GM23338 (cell line): ENCODE measurements at regions not wholly inside any gene's neighbourhood (a gene's known extent, or its start where the extent isn't known, plus 50 kb on each side); places are given as distances from the start of the nearest gene placed in this dataset.

Experiments
- ATAC-seq: fragments of 200-7000 bp; cut with Tn5 transposase; 3 replicates; pipeline ENCODE4 v1.9.1; 2020
- DNase-seq: peaks from one replicate; pipeline ENCODE4 v3.0.0-alpha.2; 2015; ENCODE audit warnings: low spot score
- H2AFZ ChIP-seq: fragments of 200-600 bp; sonication (generic); 2 replicates; pipeline ENCODE4 v1.8.0; 2016; ENCODE audit warnings: antibody characterized with exemption, mild to moderate bottlenecking, moderate library complexity
- H3F3A ChIP-seq: fragments of 200-600 bp; sonication (generic); replicated peaks from 2 replicates; pipeline ENCODE4 v1.8.0; 2017; ENCODE audit warnings: antibody characterized with exemption, mixed run types, low read depth
- H3K27ac ChIP-seq: fragments of 200-600 bp; sonication (generic); 2 replicates; pipeline ENCODE4 v1.6.1; 2016; ENCODE audit warnings: low read depth
- H3K27me3 ChIP-seq: fragments of 200-600 bp; sonication (generic); 2 replicates; pipeline ENCODE4 v1.8.0; 2016; ENCODE audit warnings: mild to moderate bottlenecking, mixed run types, moderate library complexity; ENCODE audit not compliant: insufficient read depth
- H3K36me3 ChIP-seq: fragments of 200-600 bp; sonication (generic); 2 replicates; pipeline ENCODE4 v1.8.0; 2016; ENCODE audit warnings: mild to moderate bottlenecking; ENCODE audit not compliant: insufficient read depth
- H3K4me1 ChIP-seq: fragments of 200-600 bp; sonication (generic); 2 replicates; pipeline ENCODE4 v1.8.0; 2016; ENCODE audit warnings: mild to moderate bottlenecking, moderate library complexity; ENCODE audit not compliant: insufficient read depth
- H3K4me2 ChIP-seq: fragments of 200-600 bp; sonication (generic); 2 replicates; pipeline ENCODE4 v1.7.1; 2017; ENCODE audit warnings: mixed run types
- H3K4me3 ChIP-seq: fragments of 200-600 bp; sonication (generic); 2 replicates; pipeline ENCODE4 v1.6.1; 2016; ENCODE audit warnings: mixed run types
- H3K79me2 ChIP-seq: fragments of 200-600 bp; sonication (generic); replicated peaks from 2 replicates; pipeline ENCODE4 v1.8.0; 2017; ENCODE audit warnings: mild to moderate bottlenecking; ENCODE audit not compliant: insufficient read depth
- H3K9me2 ChIP-seq: fragments of 200-600 bp; sonication (generic); 2 replicates; pipeline ENCODE4 v1.8.0; 2017; ENCODE audit not compliant: insufficient read depth
- H4K20me1 ChIP-seq: fragments of 200-600 bp; sonication (generic); replicated peaks from 2 replicates; pipeline ENCODE4 v1.8.0; 2017; ENCODE audit warnings: mild to moderate bottlenecking; ENCODE audit not compliant: insufficient read depth
- H3K27ac Mint-ChIP-seq: 2 replicates; pipeline ENCODE4 v1.8.0; 2020; ENCODE audit warnings: inconsistent platforms, mild to moderate bottlenecking, moderate library complexity, mixed read lengths
- H3K27me3 Mint-ChIP-seq: 3 replicates; pipeline ENCODE4 v1.8.0; 2022; ENCODE audit warnings: low read depth, mild to moderate bottlenecking, moderate library complexity, mixed read lengths, inconsistent platforms; ENCODE audit not compliant: insufficient read depth, poor library complexity
- H3K36me3 Mint-ChIP-seq: 3 replicates; pipeline ENCODE4 v1.8.0; 2021; ENCODE audit warnings: low read depth, mild to moderate bottlenecking, inconsistent platforms, moderate library complexity, mixed read lengths
- H3K4me1 Mint-ChIP-seq: 3 replicates; pipeline ENCODE4 v1.8.0; 2020; ENCODE audit warnings: mild to moderate bottlenecking, inconsistent platforms, mixed read lengths
- H3K4me3 Mint-ChIP-seq: 3 replicates; pipeline ENCODE4 v1.8.0; 2021; ENCODE audit warnings: moderate library complexity, mild to moderate bottlenecking, inconsistent platforms, mixed read lengths
- H3K9me3 Mint-ChIP-seq: 3 replicates; pipeline ENCODE4 v1.8.0; 2020; ENCODE audit warnings: moderate library complexity, mild to moderate bottlenecking, inconsistent platforms, mixed read lengths
- EZH2 ChIP-seq: fragments of 200-600 bp; sonication (generic); IDR thresholded peaks from one replicate; pipeline ENCODE4 v1.8.0; 2017; ENCODE audit warnings: antibody characterized with exemption, mild to moderate bottlenecking, low read depth; ENCODE audit not compliant: unreplicated experiment
- JUNB ChIP-seq: IDR thresholded peaks from one replicate; pipeline ENCODE4 v1.6.1; 2016; ENCODE audit warnings: antibody characterized with exemption; ENCODE audit not compliant: unreplicated experiment
- NANOG ChIP-seq: IDR thresholded peaks from 2 replicates; pipeline ENCODE4 v1.6.1; 2016; ENCODE audit warnings: antibody characterized with exemption, borderline replicate concordance
- STAT1 ChIP-seq: IDR thresholded peaks from one replicate; pipeline ENCODE4 v1.6.1; 2016; ENCODE audit warnings: antibody characterized with exemption; ENCODE audit not compliant: unreplicated experiment
- ZNF331 ChIP-seq: fragments of 250-450 bp; sonication (Bioruptor Pico); IDR thresholded peaks from 2 replicates; pipeline ENCODE4 v1.5.0; 2020; ENCODE audit warnings: low read depth, mild to moderate bottlenecking, moderate library complexity
- TF ChIP-seq, protein P1 (sequence below): fragments of 250-450 bp; sonication (Bioruptor Pico); IDR thresholded peaks from 2 replicates; pipeline ENCODE4 v1.5.0; 2020; ENCODE audit warnings: mild to moderate bottlenecking, moderate library complexity
- TF ChIP-seq, protein P2 (sequence below): IDR thresholded peaks from one replicate; pipeline ENCODE4 v1.6.1; 2018; ENCODE audit warnings: antibody characterized with exemption; ENCODE audit not compliant: unreplicated experiment

DNA sequence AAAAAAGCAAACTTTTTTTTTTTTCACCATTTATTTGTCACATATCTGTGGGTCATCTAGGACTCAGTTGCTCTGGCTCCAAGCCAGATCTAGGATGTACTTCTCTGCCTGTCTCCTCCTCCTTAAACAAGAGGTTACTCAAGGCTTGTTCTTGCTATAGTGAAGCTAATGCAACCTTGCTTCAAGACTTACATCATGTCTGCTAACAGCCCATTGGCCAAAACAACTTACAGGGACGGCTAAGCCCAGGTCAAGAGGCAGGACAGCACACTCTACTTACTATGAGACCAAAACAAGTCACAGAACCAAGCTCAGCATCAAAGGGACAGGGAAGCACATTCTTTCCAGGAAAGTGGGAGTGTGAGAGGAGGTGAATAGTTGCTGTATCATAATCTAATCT is 123.8 kb upstream of the BNIP2 start:
- TF ChIP-seq STAT1 (no peak), JUNB (no peak), EZH2 (no peak)
- TF ChIP-seq, protein P1, sequence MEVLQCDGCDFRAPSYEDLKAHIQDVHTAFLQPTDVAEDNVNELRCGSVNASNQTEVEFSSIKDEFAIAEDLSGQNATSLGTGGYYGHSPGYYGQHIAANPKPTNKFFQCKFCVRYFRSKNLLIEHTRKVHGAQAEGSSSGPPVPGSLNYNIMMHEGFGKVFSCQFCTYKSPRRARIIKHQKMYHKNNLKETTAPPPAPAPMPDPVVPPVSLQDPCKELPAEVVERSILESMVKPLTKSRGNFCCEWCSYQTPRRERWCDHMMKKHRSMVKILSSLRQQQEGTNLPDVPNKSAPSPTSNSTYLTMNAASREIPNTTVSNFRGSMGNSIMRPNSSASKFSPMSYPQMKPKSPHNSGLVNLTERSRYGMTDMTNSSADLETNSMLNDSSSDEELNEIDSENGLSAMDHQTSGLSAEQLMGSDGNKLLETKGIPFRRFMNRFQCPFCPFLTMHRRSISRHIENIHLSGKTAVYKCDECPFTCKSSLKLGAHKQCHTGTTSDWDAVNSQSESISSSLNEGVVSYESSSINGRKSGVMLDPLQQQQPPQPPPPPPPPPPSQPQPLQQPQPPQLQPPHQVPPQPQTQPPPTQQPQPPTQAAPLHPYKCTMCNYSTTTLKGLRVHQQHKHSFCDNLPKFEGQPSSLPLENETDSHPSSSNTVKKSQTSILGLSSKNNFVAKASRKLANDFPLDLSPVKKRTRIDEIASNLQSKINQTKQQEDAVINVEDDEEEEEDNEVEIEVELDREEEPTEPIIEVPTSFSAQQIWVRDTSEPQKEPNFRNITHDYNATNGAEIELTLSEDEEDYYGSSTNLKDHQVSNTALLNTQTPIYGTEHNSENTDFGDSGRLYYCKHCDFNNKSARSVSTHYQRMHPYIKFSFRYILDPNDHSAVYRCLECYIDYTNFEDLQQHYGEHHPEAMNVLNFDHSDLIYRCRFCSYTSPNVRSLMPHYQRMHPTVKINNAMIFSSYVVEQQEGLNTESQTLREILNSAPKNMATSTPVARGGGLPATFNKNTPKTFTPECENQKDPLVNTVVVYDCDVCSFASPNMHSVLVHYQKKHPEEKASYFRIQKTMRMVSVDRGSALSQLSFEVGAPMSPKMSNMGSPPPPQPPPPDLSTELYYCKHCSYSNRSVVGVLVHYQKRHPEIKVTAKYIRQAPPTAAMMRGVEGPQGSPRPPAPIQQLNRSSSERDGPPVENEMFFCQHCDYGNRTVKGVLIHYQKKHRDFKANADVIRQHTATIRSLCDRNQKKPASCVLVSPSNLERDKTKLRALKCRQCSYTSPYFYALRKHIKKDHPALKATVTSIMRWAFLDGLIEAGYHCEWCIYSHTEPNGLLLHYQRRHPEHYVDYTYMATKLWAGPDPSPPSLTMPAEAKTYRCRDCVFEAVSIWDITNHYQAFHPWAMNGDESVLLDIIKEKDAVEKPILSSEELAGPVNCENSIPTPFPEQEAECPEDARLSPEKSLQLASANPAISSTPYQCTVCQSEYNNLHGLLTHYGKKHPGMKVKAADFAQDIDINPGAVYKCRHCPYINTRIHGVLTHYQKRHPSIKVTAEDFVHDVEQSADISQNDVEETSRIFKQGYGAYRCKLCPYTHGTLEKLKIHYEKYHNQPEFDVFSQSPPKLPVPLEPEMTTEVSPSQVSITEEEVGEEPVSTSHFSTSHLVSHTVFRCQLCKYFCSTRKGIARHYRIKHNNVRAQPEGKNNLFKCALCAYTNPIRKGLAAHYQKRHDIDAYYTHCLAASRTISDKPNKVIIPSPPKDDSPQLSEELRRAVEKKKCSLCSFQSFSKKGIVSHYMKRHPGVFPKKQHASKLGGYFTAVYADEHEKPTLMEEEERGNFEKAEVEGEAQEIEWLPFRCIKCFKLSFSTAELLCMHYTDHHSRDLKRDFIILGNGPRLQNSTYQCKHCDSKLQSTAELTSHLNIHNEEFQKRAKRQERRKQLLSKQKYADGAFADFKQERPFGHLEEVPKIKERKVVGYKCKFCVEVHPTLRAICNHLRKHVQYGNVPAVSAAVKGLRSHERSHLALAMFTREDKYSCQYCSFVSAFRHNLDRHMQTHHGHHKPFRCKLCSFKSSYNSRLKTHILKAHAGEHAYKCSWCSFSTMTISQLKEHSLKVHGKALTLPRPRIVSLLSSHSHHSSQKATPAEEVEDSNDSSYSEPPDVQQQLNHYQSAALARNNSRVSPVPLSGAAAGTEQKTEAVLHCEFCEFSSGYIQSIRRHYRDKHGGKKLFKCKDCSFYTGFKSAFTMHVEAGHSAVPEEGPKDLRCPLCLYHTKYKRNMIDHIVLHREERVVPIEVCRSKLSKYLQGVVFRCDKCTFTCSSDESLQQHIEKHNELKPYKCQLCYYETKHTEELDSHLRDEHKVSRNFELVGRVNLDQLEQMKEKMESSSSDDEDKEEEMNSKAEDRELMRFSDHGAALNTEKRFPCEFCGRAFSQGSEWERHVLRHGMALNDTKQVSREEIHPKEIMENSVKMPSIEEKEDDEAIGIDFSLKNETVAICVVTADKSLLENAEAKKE (CRISPR knock-in tag), result no peak
- Histone ChIP-seq H3F3A (no peaks in the 10 kb centered on the region), H3K27me3 (no peaks in the 10 kb centered on the region), H3K27ac (no peak overlapping the region), H3K4me3 (no peak overlapping the region), H3K4me1 (0 out of 2 replicates have a peak, but pooled peaks cover 11% of the 10 kb centered on the region), H3K36me3 (no peaks in the 10 kb centered on the region), H3K4me2 (no peak overlapping the region), H3K79me2 (no peaks in the 10 kb centered on the region), H2AFZ (peak overlapping the region; percentile 94), H4K20me1 (no peaks in the 10 kb centered on the region), H3K9me2 (no peaks in the 10 kb centered on the region)
- Mint-ChIP-seq H3K4me3 (no peak overlapping the region), H3K9me3 (no peaks in the 10 kb centered on the region; the same call in 2 of the 3 replicates), H3K36me3 (no peaks in the 10 kb centered on the region), H3K27me3 (no peaks in the 10 kb centered on the region), H3K27ac (no peak overlapping the region), H3K4me1 (peaks cover 20% of the 10 kb centered on the region)
- ATAC-seq, result peak; percentile 68
- DNase-seq, result no peak

DNA sequence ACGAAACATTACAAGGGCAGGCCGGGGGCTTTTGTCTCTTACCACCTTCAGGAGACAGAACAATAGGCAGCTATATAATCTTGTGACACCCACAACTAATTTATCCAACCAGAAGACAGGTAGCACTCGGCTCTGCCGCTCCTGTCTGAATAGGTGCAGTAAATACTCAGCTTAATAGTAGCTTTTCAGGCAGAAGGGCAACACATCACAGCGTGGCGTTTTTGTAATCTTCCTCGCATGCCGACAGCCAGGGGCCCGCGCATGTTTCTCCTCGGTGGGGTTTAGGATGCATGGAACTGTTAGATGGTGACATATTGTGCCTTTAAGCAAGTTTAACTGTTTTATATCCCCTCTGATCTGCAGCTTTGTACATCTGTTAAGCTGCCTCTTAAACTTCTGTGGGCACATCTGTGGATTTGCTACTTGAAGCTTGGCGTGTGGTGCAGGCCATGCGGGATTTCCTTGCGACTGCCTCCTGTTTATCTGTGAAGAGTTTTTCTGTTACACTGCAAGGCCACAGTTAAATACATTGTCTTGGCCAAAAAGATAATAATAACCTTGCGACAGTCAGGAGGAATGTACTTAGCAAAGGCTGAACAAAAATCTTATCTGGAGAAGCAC is 123.2 kb upstream of the BNIP2 start:
- H3K4me1 Mint-ChIP-seq, result peaks cover 16% of the 10 kb centered on the region
- Histone ChIP-seq H2AFZ (peak overlapping the region; percentile 94), H3K27me3 (no peaks in the 10 kb centered on the region)

More for the DNA sequence above, 123.2 kb upstream of the BNIP2 start:
- Mint-ChIP-seq H3K4me3 (no peak overlapping the region), H3K27me3 (no peaks in the 10 kb centered on the region), H3K27ac (no peak overlapping the region), H3K36me3 (no peaks in the 10 kb centered on the region), H3K9me3 (no peaks in the 10 kb centered on the region; the same call in 2 of the 3 replicates)
- ATAC-seq (peak; percentile 82), DNase-seq (peak; percentile 29)
- Histone ChIP-seq H3K36me3 (no peaks in the 10 kb centered on the region), H4K20me1 (no peaks in the 10 kb centered on the region), H3K4me2 (0 out of 2 replicates have a peak overlapping the region, but pooled peaks have one; percentile 10), H3F3A (no peaks in the 10 kb centered on the region), H3K9me2 (no peaks in the 10 kb centered on the region), H3K27ac (no peak overlapping the region), H3K4me3 (no peak overlapping the region), H3K4me1 (0 out of 2 replicates have a peak, but pooled peaks cover 8% of the 10 kb centered on the region), H3K79me2 (no peaks in the 10 kb centered on the region)
- TF ChIP-seq, protein P2, sequence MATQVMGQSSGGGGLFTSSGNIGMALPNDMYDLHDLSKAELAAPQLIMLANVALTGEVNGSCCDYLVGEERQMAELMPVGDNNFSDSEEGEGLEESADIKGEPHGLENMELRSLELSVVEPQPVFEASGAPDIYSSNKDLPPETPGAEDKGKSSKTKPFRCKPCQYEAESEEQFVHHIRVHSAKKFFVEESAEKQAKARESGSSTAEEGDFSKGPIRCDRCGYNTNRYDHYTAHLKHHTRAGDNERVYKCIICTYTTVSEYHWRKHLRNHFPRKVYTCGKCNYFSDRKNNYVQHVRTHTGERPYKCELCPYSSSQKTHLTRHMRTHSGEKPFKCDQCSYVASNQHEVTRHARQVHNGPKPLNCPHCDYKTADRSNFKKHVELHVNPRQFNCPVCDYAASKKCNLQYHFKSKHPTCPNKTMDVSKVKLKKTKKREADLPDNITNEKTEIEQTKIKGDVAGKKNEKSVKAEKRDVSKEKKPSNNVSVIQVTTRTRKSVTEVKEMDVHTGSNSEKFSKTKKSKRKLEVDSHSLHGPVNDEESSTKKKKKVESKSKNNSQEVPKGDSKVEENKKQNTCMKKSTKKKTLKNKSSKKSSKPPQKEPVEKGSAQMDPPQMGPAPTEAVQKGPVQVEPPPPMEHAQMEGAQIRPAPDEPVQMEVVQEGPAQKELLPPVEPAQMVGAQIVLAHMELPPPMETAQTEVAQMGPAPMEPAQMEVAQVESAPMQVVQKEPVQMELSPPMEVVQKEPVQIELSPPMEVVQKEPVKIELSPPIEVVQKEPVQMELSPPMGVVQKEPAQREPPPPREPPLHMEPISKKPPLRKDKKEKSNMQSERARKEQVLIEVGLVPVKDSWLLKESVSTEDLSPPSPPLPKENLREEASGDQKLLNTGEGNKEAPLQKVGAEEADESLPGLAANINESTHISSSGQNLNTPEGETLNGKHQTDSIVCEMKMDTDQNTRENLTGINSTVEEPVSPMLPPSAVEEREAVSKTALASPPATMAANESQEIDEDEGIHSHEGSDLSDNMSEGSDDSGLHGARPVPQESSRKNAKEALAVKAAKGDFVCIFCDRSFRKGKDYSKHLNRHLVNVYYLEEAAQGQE, result no peak
- TF ChIP-seq NANOG (no peak), ZNF331 (CRISPR knock-in tag) (no peak)
